Keratinocyte (primary cell): ENCODE measurements at regions not wholly inside any gene's neighbourhood (a gene's known extent, or its start where the extent isn't known, plus 50 kb on each side); places are given as distances from the start of the nearest gene placed in this dataset.

ENCODE experiments used
- DNase-seq: peaks from one replicate; pipeline ENCODE4 v3.0.0-alpha.2; 2011; ENCODE audit warnings: low read depth, missing footprints, low spot score
- FAIRE-seq: peaks from 2 replicates; lab custom pipeline; 2011; peaks lifted over from hg19 to GRCh38; lab: Jason Lieb, UNC
- H2AFZ ChIP-seq: 2 replicates; pipeline ENCODE4 v1.6.0; 2012; ENCODE audit warnings: low read length, control low read depth, inconsistent platforms; ENCODE audit not compliant: control insufficient read depth
- H3K27ac ChIP-seq: 2 replicates; pipeline ENCODE4 v1.5.1; 2011; ENCODE audit warnings: low read length; ENCODE audit not compliant: control insufficient read depth, insufficient read depth
- H3K27me3 ChIP-seq: 3 replicates; pipeline ENCODE4 v1.6.0; 2011; ENCODE audit warnings: low read length; ENCODE audit not compliant: control insufficient read depth, insufficient read depth; ENCODE audit errors: extremely low read depth
- H3K36me3 ChIP-seq, 2 experiments: 2 replicates in 1 of 2; 3 replicates in 1 of 2; pipeline ENCODE4 v1.5.1; 2011; ENCODE audit warnings: low read length in 2 of 2, mild to moderate bottlenecking in 1 of 2; ENCODE audit not compliant: control insufficient read depth in 2 of 2, insufficient read depth in 2 of 2; ENCODE audit errors: extremely low read depth in 1 of 2
- H3K4me1 ChIP-seq: 3 replicates; pipeline ENCODE4 v1.5.1; 2011; ENCODE audit warnings: low read length; ENCODE audit not compliant: control insufficient read depth, insufficient read depth; ENCODE audit errors: extremely low read depth
- H3K4me2 ChIP-seq: 3 replicates; pipeline ENCODE4 v1.6.0; 2011; ENCODE audit warnings: low read depth, low read length; ENCODE audit not compliant: control insufficient read depth, insufficient read depth; ENCODE audit errors: extremely low read depth
- H3K4me3 ChIP-seq, 3 experiments: fragments of 200-600 bp in 1 of 3; sonication (generic) in 1 of 3; 2 replicates in 2 of 3; 3 replicates in 1 of 3; pipeline ENCODE4 v1.5.1; 2011 to 2016; ENCODE audit warnings: low read length in 3 of 3, mild to moderate bottlenecking in 3 of 3, control low read depth in 2 of 3, inconsistent platforms in 1 of 3, low read depth in 1 of 3, mixed read lengths in 1 of 3, mixed run types in 1 of 3, moderate library complexity in 1 of 3; ENCODE audit not compliant: control insufficient read depth in 2 of 3, insufficient read depth in 2 of 3; ENCODE audit errors: extremely low read depth in 1 of 3
- H3K79me2 ChIP-seq: 2 replicates; pipeline ENCODE4 v1.6.0; 2012; ENCODE audit warnings: low read length; ENCODE audit not compliant: control insufficient read depth, insufficient read depth
- H3K9ac ChIP-seq: 3 replicates; pipeline ENCODE4 v1.6.0; 2011; ENCODE audit warnings: low read length; ENCODE audit not compliant: control insufficient read depth, insufficient read depth; ENCODE audit errors: extremely low read depth
- H3K9me1 ChIP-seq: 3 replicates; pipeline ENCODE4 v1.6.0; 2011; ENCODE audit warnings: low read length; ENCODE audit not compliant: control insufficient read depth, insufficient read depth; ENCODE audit errors: extremely low read depth
- H3K9me3 ChIP-seq: 2 replicates; pipeline ENCODE4 v1.5.1; 2012; ENCODE audit warnings: low read depth, low read length; ENCODE audit not compliant: control insufficient read depth
- H4K20me1 ChIP-seq: 3 replicates; pipeline ENCODE4 v1.6.0; 2011; ENCODE audit warnings: low read length; ENCODE audit not compliant: control insufficient read depth, insufficient read depth; ENCODE audit errors: extremely low read depth
- CTCF ChIP-seq, 3 experiments: IDR thresholded peaks in 1 of 3; conservative IDR thresholded peaks in 1 of 3; optimal IDR thresholded peaks in 1 of 3; 2 replicates in 2 of 3; 3 replicates in 1 of 3; pipeline versions ENCODE3 to v1.5.1; 2011; ENCODE audit warnings: low read length in 3 of 3, mild to moderate bottlenecking in 3 of 3, moderate library complexity in 2 of 3, control low read depth in 1 of 3, inconsistent platforms in 1 of 3; ENCODE audit not compliant: insufficient read depth in 2 of 3; ENCODE audit errors: extremely low read depth in 1 of 3
- EZH2 ChIP-seq: IDR thresholded peaks from one replicate; pipeline ENCODE4 v1.6.1; 2012; ENCODE audit warnings: inconsistent platforms, mild to moderate bottlenecking, low read length, moderate library complexity
- dilution Hi-C: fragments of 300-500 bp; cut with MboI; formaldehyde crosslinking; loops from one replicate; pipeline ENCODE4 v1.7.0; 2020; ENCODE audit warnings: low sequenced_read_pairs; ENCODE audit not compliant: extremely low pct_ligation_motif_present

GRCh38 chr1:229095325-229095724 is 175.6 kb upstream of the RAB4A start:
- Histone ChIP-seq H2AFZ (no peak overlapping the region), H3K9ac (no peak overlapping the region), H3K27ac (no peak overlapping the region), H3K9me1 (no peaks in the 10 kb centered on the region), H4K20me1 (no peaks in the 10 kb centered on the region), H3K79me2 (no peaks in the 10 kb centered on the region), H3K27me3 (no peaks in the 10 kb centered on the region), H3K4me1 (peaks cover 19% of the 10 kb centered on the region), H3K4me3 (no peak overlapping the region), H3K36me3 (no peaks in the 10 kb centered on the region), H3K9me3 (peaks cover 2% of the 10 kb centered on the region), H3K4me2 (no peak overlapping the region)
- no peak for DNase-seq
- FAIRE-seq, result no peak
- dilution Hi-C loops, result no loop called here
- TF ChIP-seq CTCF (optimal IDR thresholded peaks at IDR 0.05 in 1 of 3, IDR thresholded peaks at IDR 0.05 in 1 of 3, conservative IDR thresholded peaks at IDR 0.05 in 1 of 3; ENCODE audit: extremely low read depth in 1 of 3, insufficient read depth in 2 of 3, low read length in 3 of 3) (no peak), EZH2 (no peak)

GRCh38 chr1:229097356-229097755 is 173.6 kb upstream of the RAB4A start:
- H4K20me1 ChIP-seq, result no peaks in the 10 kb centered on the region
- no peak for TF ChIP-seq EZH2
- TF ChIP-seq CTCF (optimal IDR thresholded peaks at IDR 0.05 in 1 of 3, IDR thresholded peaks at IDR 0.05 in 1 of 3, conservative IDR thresholded peaks at IDR 0.05 in 1 of 3; ENCODE audit: extremely low read depth in 1 of 3, insufficient read depth in 2 of 3, low read length in 3 of 3), result no peak
- no peak overlapping the region for H3K4me3 ChIP-seq
- dilution Hi-C loops, result no loop called here
- no peaks in the 10 kb centered on the region for H3K27me3 ChIP-seq
- H3K9me1 ChIP-seq, result no peaks in the 10 kb centered on the region
- H3K4me2 ChIP-seq, result no peak overlapping the region
- H3K36me3 ChIP-seq, result no peaks in the 10 kb centered on the region
- no peak for DNase-seq
- no peak overlapping the region for H2AFZ ChIP-seq
- H3K9me3 ChIP-seq, result peaks cover 2% of the 10 kb centered on the region
- H3K4me1 ChIP-seq, result peaks cover 26% of the 10 kb centered on the region
- FAIRE-seq, result no peak
- H3K27ac ChIP-seq, result no peak overlapping the region
- H3K9ac ChIP-seq, result no peak overlapping the region
- no peaks in the 10 kb centered on the region for H3K79me2 ChIP-seq
